Peyer's patch (tissue), 4 donors: ENCODE measurements at regions not wholly inside any gene's neighbourhood (a gene's known extent, or its start where the extent isn't known, plus 50 kb on each side); places are given as distances from the start of the nearest gene placed in this dataset.

Experiments used
- CTCF ChIP-seq, 6 experiments: fragments of 450-650 bp in 4 of 6; fragments of 200-600 bp in 2 of 6; sonication (generic) in 1 of 6; IDR thresholded peaks; one replicate each; pipeline ENCODE4 v1.5.1; 2017 to 2019; ENCODE audit warnings: antibody characterized with exemption in 6 of 6, mild to moderate bottlenecking in 3 of 6, moderate library complexity in 1 of 6
- POLR2A ChIP-seq, 2 donors: fragments of 450-650 bp; IDR thresholded peaks; one replicate each; pipeline ENCODE4 v1.5.1; 2017; ENCODE audit warnings: antibody characterized with exemption in 2 of 2, mild to moderate bottlenecking in 2 of 2, moderate library complexity in 2 of 2

GRCh38 chr18:56043641-56044061 is 455.7 kb upstream of the TCF4 start:
- TF ChIP-seq CTCF (IDR thresholded peaks at IDR 0.05) (no peak), POLR2A (IDR thresholded peaks at IDR 0.05) (no peak)
